Endothelial cell of umbilical vein (primary cell): ENCODE measurements at regions not wholly inside any gene's neighbourhood (a gene's known extent, or its start where the extent isn't known, plus 50 kb on each side); places are given as distances from the start of the nearest gene placed in this dataset.

Source experiments
- BruUV-seq: library from RNA; stranded (reverse); fragments of 400-500 nt; replicated peaks from 2 replicates; lab custom pipeline; 2021; lab: Mats Ljungman, UMichigan
- CTCF ChIA-PET: fragments of 300-600, 350-600 bp; sonication (Branson Sonifier 250); formaldehyde crosslinking; loops from one replicate; lab custom pipeline; 2021; ENCODE audit warnings: antibody characterized with exemption, inconsistent platforms; lab: Charles Lee
- POLR2A ChIA-PET: fragments of 300-600, 350-600 bp; sonication (Branson Sonifier 250); formaldehyde crosslinking; loops from one replicate; lab custom pipeline; 2021; ENCODE audit warnings: antibody characterized with exemption, inconsistent platforms; lab: Charles Lee
- DNase-seq: peaks from one replicate; pipeline ENCODE4 v3.0.0-alpha.2; 2011; ENCODE audit warnings: low read depth, low spot score
- FAIRE-seq: peaks from 2 replicates; lab custom pipeline; 2011; peaks lifted over from hg19 to GRCh38; lab: Jason Lieb, UNC
- H2AFZ ChIP-seq: 2 replicates; pipeline ENCODE4 v1.6.0; 2012; ENCODE audit warnings: low read depth, low read length, control low read depth, inconsistent platforms
- H3K27ac ChIP-seq: 2 replicates; pipeline ENCODE4 v1.5.1; 2011; ENCODE audit warnings: low read depth, mild to moderate bottlenecking, control low read depth, low read length, moderate library complexity; ENCODE audit not compliant: insufficient read depth
- H3K27me3 ChIP-seq, 2 experiments: 2 replicates each; pipeline versions ENCODE4 v1.6.0 to v1.6.1; 2011; ENCODE audit warnings: low read length in 2 of 2, mixed read lengths in 1 of 2; ENCODE audit not compliant: control insufficient read depth in 2 of 2, insufficient read depth in 2 of 2
- H3K36me3 ChIP-seq, 2 experiments: 2 replicates in 1 of 2; 3 replicates in 1 of 2; pipeline ENCODE4 v1.5.1; 2011; ENCODE audit warnings: low read length in 2 of 2, mild to moderate bottlenecking in 1 of 2, moderate library complexity in 1 of 2; ENCODE audit not compliant: control insufficient read depth in 2 of 2, insufficient read depth in 2 of 2; ENCODE audit errors: extremely low read depth in 1 of 2
- H3K4me1 ChIP-seq: 3 replicates; pipeline ENCODE4 v1.5.1; 2011; ENCODE audit warnings: mild to moderate bottlenecking, low read length; ENCODE audit not compliant: control insufficient read depth, insufficient read depth; ENCODE audit errors: extremely low read depth
- H3K4me2 ChIP-seq: 2 replicates; pipeline ENCODE4 v1.6.1; 2011; ENCODE audit warnings: low read length, control low read depth, mixed read lengths; ENCODE audit not compliant: insufficient read depth
- H3K4me3 ChIP-seq, 3 experiments: fragments of 200-600 bp in 1 of 3; sonication (generic), shearing (Covaris generic) in 1 of 3; replicated peaks in 1 of 3; 2 replicates each; pipeline ENCODE4 v1.5.1; 2011 to 2016; ENCODE audit warnings: control low read depth in 3 of 3, low read length in 3 of 3, mild to moderate bottlenecking in 2 of 3, inconsistent platforms in 1 of 3, low read depth in 1 of 3, moderate library complexity in 1 of 3; ENCODE audit not compliant: insufficient read depth in 1 of 3
- H3K79me2 ChIP-seq: 2 replicates; pipeline ENCODE4 v1.6.0; 2012; ENCODE audit warnings: low read length, inconsistent platforms; ENCODE audit not compliant: control insufficient read depth, insufficient read depth
- H3K9ac ChIP-seq: replicated peaks from 2 replicates; pipeline ENCODE3; 2011; ENCODE audit warnings: low read length, control low read depth; ENCODE audit not compliant: insufficient read depth; ENCODE audit errors: extremely low read depth
- H3K9me1 ChIP-seq: replicated peaks from 3 replicates; pipeline ENCODE4 v1.6.0; 2011; ENCODE audit warnings: mild to moderate bottlenecking, low read length; ENCODE audit not compliant: control insufficient read depth, insufficient read depth; ENCODE audit errors: extremely low read depth
- H3K9me3 ChIP-seq: replicated peaks from 2 replicates; pipeline ENCODE4 v1.5.1; 2012; ENCODE audit warnings: low read length, inconsistent platforms; ENCODE audit not compliant: control insufficient read depth, insufficient read depth
- H4K20me1 ChIP-seq: replicated peaks from 2 replicates; pipeline ENCODE3; 2011; ENCODE audit warnings: mild to moderate bottlenecking, low read length; ENCODE audit not compliant: control insufficient read depth, insufficient read depth; ENCODE audit errors: extremely low read depth
- CTCF ChIP-seq, 2 donors: IDR thresholded peaks; 1 replicate in 1 of 2; 2 replicates in 1 of 2; pipeline ENCODE4 v1.5.1; 2011; ENCODE audit warnings: low read length in 2 of 2, mild to moderate bottlenecking in 2 of 2, moderate library complexity in 2 of 2, control low read depth in 1 of 2, inconsistent platforms in 1 of 2, low read depth in 1 of 2; ENCODE audit not compliant: insufficient read depth in 1 of 2; ENCODE audit errors: extremely low read depth in 1 of 2
- EZH2 ChIP-seq: IDR thresholded peaks from 2 replicates; pipeline ENCODE4 v1.6.1; 2012; ENCODE audit warnings: borderline replicate concordance, low read depth, mild to moderate bottlenecking, moderate library complexity, low read length, inconsistent platforms; ENCODE audit not compliant: severe bottlenecking
- FOS ChIP-seq: IDR thresholded peaks from 2 replicates; pipeline ENCODE4 v1.6.1; 2011; ENCODE audit warnings: mild to moderate bottlenecking, low read length, moderate library complexity, borderline replicate concordance; ENCODE audit not compliant: insufficient read depth
- GATA2 ChIP-seq: IDR thresholded peaks from 2 replicates; pipeline ENCODE4 v1.7.0; 2011; ENCODE audit warnings: low read depth, mild to moderate bottlenecking, moderate library complexity, mixed read lengths, low read length; ENCODE audit not compliant: insufficient read length, insufficient read depth
- JUN ChIP-seq: IDR thresholded peaks from 2 replicates; pipeline ENCODE4 v1.6.1; 2011; ENCODE audit warnings: borderline replicate concordance, low read depth; ENCODE audit not compliant: insufficient read length, insufficient read depth
- MYC ChIP-seq: IDR thresholded peaks from one replicate; pipeline ENCODE4 v1.6.1; 2011; ENCODE audit warnings: mild to moderate bottlenecking, low read depth, low read length
- POLR2A ChIP-seq: IDR thresholded peaks from 2 replicates; pipeline ENCODE4 v1.6.1; 2012; ENCODE audit warnings: low read depth, mild to moderate bottlenecking, control low read depth, low read length
- POLR2AphosphoS5 ChIP-seq: IDR thresholded peaks from 2 replicates; pipeline ENCODE4 v1.6.1; 2012; ENCODE audit warnings: low read depth, mild to moderate bottlenecking, control low read depth, low read length, moderate library complexity; ENCODE audit not compliant: insufficient read depth
- dilution Hi-C: fragments of 300-500 bp; cut with MboI; formaldehyde crosslinking; loops from one replicate; pipeline ENCODE4 v1.15.0; 2019; ENCODE audit warnings: low sequenced_read_pairs; ENCODE audit not compliant: extremely low pct_ligation_motif_present
- intact Hi-C: fragments of 100-400 bp; cut with micrococcal nuclease; formaldehyde crosslinking; loops from one replicate; pipeline ENCODE4 v1.10.0; 2022

- no peaks in the 10 kb centered on the region for H3K9me3 ChIP-seq
- no peaks in the 10 kb centered on the region for H4K20me1 ChIP-seq
- H3K9me1 ChIP-seq, result no peaks in the 10 kb centered on the region
- no peaks in the 10 kb centered on the region for H3K36me3 ChIP-seq
- intact Hi-C loops (no loop called here), dilution Hi-C loops (no loop called here)
- no peak for TF ChIP-seq CTCF (IDR thresholded peaks at IDR 0.05; ENCODE audit: extremely low read depth in 1 of 2, insufficient read depth in 1 of 2, low read depth in 1 of 2, low read length in 2 of 2)
- TF ChIP-seq JUN, result no peak
- TF ChIP-seq POLR2AphosphoS5, result no peak
- no peak for TF ChIP-seq FOS
- TF ChIP-seq MYC, result no peak
- no peak for TF ChIP-seq GATA2
- TF ChIP-seq POLR2A, result no peak
- no peak overlapping the region for H3K9ac ChIP-seq
- H3K79me2 ChIP-seq, result no peaks in the 10 kb centered on the region
- CTCF ChIA-PET, result no interaction called here
- no peak overlapping the region for H3K27ac ChIP-seq
- POLR2A ChIA-PET, result no interaction called here
- H3K4me3 ChIP-seq, result no peak overlapping the region
- H3K27me3 ChIP-seq, result no peaks in the 10 kb centered on the region
- no peak overlapping the region for H2AFZ ChIP-seq
- BruUV-seq, result no TSS peak
- FAIRE-seq (no peak), DNase-seq (no peak)
- no peaks in the 10 kb centered on the region for H3K4me1 ChIP-seq
- no peak overlapping the region for H3K4me2 ChIP-seq
Measured at GRCh38 chr13:84096216-84096615, 213.9 kb upstream of the SLITRK1 start.

- FAIRE-seq, result no peak
- dilution Hi-C loops, result no loop called here
- Histone ChIP-seq H3K27ac (no peak overlapping the region), H3K9me1 (no peaks in the 10 kb centered on the region), H3K27me3 (no peaks in the 10 kb centered on the region), H3K9ac (no peak overlapping the region), H4K20me1 (no peaks in the 10 kb centered on the region), H3K79me2 (no peaks in the 10 kb centered on the region), H3K4me2 (no peak overlapping the region), H3K4me3 (no peak overlapping the region), H2AFZ (no peak overlapping the region), H3K36me3 (no peaks in the 10 kb centered on the region), H3K9me3 (no peaks in the 10 kb centered on the region), H3K4me1 (no peaks in the 10 kb centered on the region)
- POLR2A ChIA-PET, result no interaction called here
- CTCF ChIA-PET, result no interaction called here
- no TSS peak for BruUV-seq
- intact Hi-C loops, result no loop called here
- TF ChIP-seq POLR2A (no peak), EZH2 (no peak), POLR2AphosphoS5 (no peak), CTCF (IDR thresholded peaks at IDR 0.05; ENCODE audit: extremely low read depth in 1 of 2, insufficient read depth in 1 of 2, low read depth in 1 of 2, low read length in 2 of 2) (no peak)
- DNase-seq, result no peak
Measured at GRCh38 chr13:84088996-84089395, 206.7 kb upstream of the SLITRK1 start.
